ENCODE measurements at regions not wholly inside any gene's neighbourhood (a gene's known extent, or its start where the extent isn't known, plus 50 kb on each side); places are given as distances from the start of the nearest gene placed in this dataset.

DNA sequence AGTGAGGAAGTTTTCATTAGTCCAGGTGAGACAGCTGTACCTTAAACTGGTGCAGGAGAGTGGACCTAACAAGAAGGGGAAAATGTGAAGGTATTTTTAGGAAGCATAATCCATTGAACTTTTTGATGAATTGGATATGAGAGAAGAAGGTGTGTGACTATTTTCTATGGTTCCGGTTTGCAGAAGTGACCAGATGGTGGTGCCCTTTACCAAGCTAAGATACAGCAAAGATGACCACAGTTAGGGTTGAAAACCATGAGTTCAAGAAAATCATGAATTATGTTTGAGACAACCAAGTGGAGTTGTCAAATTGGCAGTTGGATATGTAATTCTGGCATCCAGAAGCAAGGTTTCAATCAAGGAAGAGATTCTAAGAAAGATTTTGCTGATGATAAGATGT lies 61.9 kb upstream of the NRSN1 start:
- Histone ChIP-seq H3K4me2 (ENCODE audit: low read depth, low read length) (no peak overlapping the region), H3K36me3 (replicated peaks in 1 of 2; ENCODE audit: control insufficient read depth in 1 of 2, insufficient read depth in 2 of 2, low read length in 2 of 2) (no peaks in the 10 kb centered on the region), H3K9ac (ENCODE audit: insufficient read depth, low read depth, low read length) (no peak overlapping the region), H3K79me2 (ENCODE audit: insufficient read depth, low read length) (no peaks in the 10 kb centered on the region), H3K27ac (ENCODE audit: extremely low read length, insufficient read depth, low read length) (no peak overlapping the region), H3K9me3 (ENCODE audit: low read length) (peaks cover 8% of the 10 kb centered on the region; the same call in 1 of the 2 replicates), H3K27me3 (ENCODE audit: control insufficient read depth in 1 of 2, insufficient read depth in 2 of 2, low read length in 2 of 2) (no peaks in the 10 kb centered on the region), H3K4me3 (replicated peaks in 1 of 3; ENCODE audit: insufficient read depth in 1 of 3, low read depth in 2 of 3, low read length in 3 of 3) (no peak overlapping the region), H3K4me1 (ENCODE audit: insufficient read depth, low read length) (no peaks in the 10 kb centered on the region), H2AFZ (ENCODE audit: low read length) (no peak overlapping the region), H4K20me1 (ENCODE audit: insufficient read depth, low read length) (no peaks in the 10 kb centered on the region)
- in situ Hi-C loops (cut with HindIII; ENCODE audit: extremely low pct_ligation_motif_present, low pct_unique_long_range_greater_than_20kb) (loop anchor here (10.0 kb wide), 2 partner anchors 131 to 331 kb away; no protein-coding TSS in a partner anchor), intact Hi-C loops (cut with micrococcal nuclease; ENCODE audit: unreplicated experiment) (loop anchor here (1.0 to 5.0 kb wide), 5 partner anchors 83 to 338 kb away; partner anchors contain the start of gene MRS2)
- FAIRE-seq: peak; percentile 97
- POLR2A ChIA-PET: no interaction called here
- ATAC-seq: peak; percentile 92
- no TSS peak for BruUV-seq (replicated peaks)
- DNase-seq (ENCODE audit: low spot score): peak; percentile 62
- CTCF ChIA-PET (ENCODE audit: low intra/inter-chr PET ratio, low total read pairs): interaction anchor here (1.1 to 3.2 kb wide), 3 partner anchors 141 to 210 kb away, joined by 3 to 42 read pairs (median 25); no protein-coding TSS in a partner anchor
- WGBS (ENCODE audit: low lambda C conversion rate): 0% methylated on average over 1 of the region's 1 CpG
- TF ChIP-seq, protein P1, sequence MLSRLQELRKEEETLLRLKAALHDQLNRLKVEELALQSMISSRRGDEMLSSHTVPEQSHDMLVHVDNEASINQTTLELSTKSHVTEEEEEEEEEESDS (CRISPR knock-in tag; IDR thresholded peaks at IDR 0.05; ENCODE audit: borderline replicate concordance): no peak
- no peak for TF ChIP-seq CSRNP1 (CRISPR knock-in tag; IDR thresholded peaks at IDR 0.05)
- TF ChIP-seq NRL (CRISPR knock-in tag; IDR thresholded peaks at IDR 0.05; ENCODE audit: borderline replicate concordance): no peak
- no peak for TF ChIP-seq NFIC (IDR thresholded peaks at IDR 0.05; ENCODE audit: low read length)
- TF ChIP-seq HMGXB4 (CRISPR knock-in tag; IDR thresholded peaks at IDR 0.05; ENCODE audit: borderline replicate concordance in 1 of 2, low read depth in 1 of 2): peak in 1 of 2 experiments; percentile 44; a peak in 1 of 4 replicates
- no peak for TF ChIP-seq RFX3 (CRISPR knock-in tag; IDR thresholded peaks at IDR 0.05)
- TF ChIP-seq TRAFD1 (CRISPR knock-in tag; IDR thresholded peaks at IDR 0.05; ENCODE audit: borderline replicate concordance): no peak
- TF ChIP-seq GTF3A (CRISPR knock-in tag; conservative IDR thresholded peaks at IDR 0.05): no peak
- no peak for TF ChIP-seq TEAD3 (CRISPR knock-in tag; optimal IDR thresholded peaks at IDR 0.05; ENCODE audit: borderline replicate concordance)
- 0 out of 2 replicates have a peak, but pooled peaks have one; percentile 32 for TF ChIP-seq TGIF2 (CRISPR knock-in tag; IDR thresholded peaks at IDR 0.05)
- no peak for TF ChIP-seq ELF1 (CRISPR knock-in tag; IDR thresholded peaks at IDR 0.05)
- TF ChIP-seq EED (CRISPR knock-in tag; IDR thresholded peaks at IDR 0.05): no peak
- TF ChIP-seq PPARG (CRISPR knock-in tag; conservative IDR thresholded peaks at IDR 0.05): 0 out of 2 replicates have a peak, but pooled peaks have one; percentile 23
- TF ChIP-seq ZFY (CRISPR knock-in tag; IDR thresholded peaks at IDR 0.05): no peak
- no peak for TF ChIP-seq ZNF615 (CRISPR knock-in tag; IDR thresholded peaks at IDR 0.05; ENCODE audit: borderline replicate concordance)
- TF ChIP-seq, protein P2, sequence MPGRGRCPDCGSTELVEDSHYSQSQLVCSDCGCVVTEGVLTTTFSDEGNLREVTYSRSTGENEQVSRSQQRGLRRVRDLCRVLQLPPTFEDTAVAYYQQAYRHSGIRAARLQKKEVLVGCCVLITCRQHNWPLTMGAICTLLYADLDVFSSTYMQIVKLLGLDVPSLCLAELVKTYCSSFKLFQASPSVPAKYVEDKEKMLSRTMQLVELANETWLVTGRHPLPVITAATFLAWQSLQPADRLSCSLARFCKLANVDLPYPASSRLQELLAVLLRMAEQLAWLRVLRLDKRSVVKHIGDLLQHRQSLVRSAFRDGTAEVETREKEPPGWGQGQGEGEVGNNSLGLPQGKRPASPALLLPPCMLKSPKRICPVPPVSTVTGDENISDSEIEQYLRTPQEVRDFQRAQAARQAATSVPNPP (CRISPR knock-in tag; IDR thresholded peaks at IDR 0.05): no peak
- TF ChIP-seq ZNF839 (CRISPR knock-in tag; IDR thresholded peaks at IDR 0.05; ENCODE audit: borderline replicate concordance): no peak
- TF ChIP-seq THAP8 (CRISPR knock-in tag; IDR thresholded peaks at IDR 0.05; ENCODE audit: borderline replicate concordance): no peak

Data from HepG2 (cell line).